Activated T-cell treated with anti-CD3 and anti-CD28 coated beads, Interleukin-2, amount 50 U/mL, for 4 hours (primary cell): ENCODE measurements at regions not wholly inside any gene's neighbourhood (a gene's known extent, or its start where the extent isn't known, plus 50 kb on each side); places are given as distances from the start of the nearest gene placed in this dataset.

ENCODE experiments used
- ATAC-seq, 2 donors: fragments of 200-7000 bp; cut with Tn5 transposase; one replicate each; pipeline ENCODE4 v1.10.0; 2021
- DNase-seq: peaks from one replicate; pipeline ENCODE4 v3.0.0-alpha.2; 2020
- H3K27me3 Mint-ChIP-seq: one replicate; pipeline ENCODE4 v1.8.0; 2021; ENCODE audit warnings: low read depth, mixed read lengths
- H3K36me3 Mint-ChIP-seq: one replicate; pipeline ENCODE4 v1.8.0; 2022; ENCODE audit warnings: mixed read lengths; ENCODE audit not compliant: insufficient read depth
- H3K4me1 Mint-ChIP-seq: one replicate; pipeline ENCODE4 v1.8.0; 2021; ENCODE audit warnings: low read depth, mixed read lengths
- H3K4me3 Mint-ChIP-seq: one replicate; pipeline ENCODE4 v1.8.0; 2021; ENCODE audit warnings: mild to moderate bottlenecking, moderate library complexity, mixed read lengths
- H3K9me3 Mint-ChIP-seq: one replicate; pipeline ENCODE4 v1.8.0; 2021; ENCODE audit warnings: mixed read lengths

DNA sequence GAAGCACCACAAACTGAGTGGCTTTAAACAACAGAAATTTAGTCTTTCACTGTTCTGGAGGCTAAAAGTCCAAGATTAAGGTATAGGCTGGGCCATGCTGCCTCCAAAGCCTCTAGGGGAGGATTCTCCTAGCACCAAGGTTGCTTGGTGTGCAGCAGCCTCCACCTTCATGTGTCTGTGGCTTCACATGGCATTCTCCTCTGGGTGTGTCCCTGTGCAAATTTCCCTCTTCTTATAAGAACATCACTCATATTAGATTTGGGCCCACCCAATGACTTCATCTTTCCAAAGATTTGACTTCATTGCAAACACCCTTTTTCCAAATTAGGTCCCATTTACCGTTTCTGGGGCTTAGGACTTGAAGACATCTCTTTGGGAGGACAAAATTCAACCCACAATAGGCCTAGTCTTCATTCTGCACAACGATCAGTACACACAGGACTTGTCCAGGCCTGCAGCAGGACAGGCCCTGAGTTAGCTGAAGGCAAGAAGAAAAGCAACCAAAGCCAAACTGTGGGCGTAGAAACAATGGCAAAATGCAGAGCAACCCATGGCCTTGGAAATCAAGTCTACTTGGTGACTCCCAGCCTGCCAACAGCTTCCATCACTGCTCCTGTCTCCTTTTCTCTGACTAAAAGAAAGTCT is 521.2 kb upstream of the NBEA start:
- Mint-ChIP-seq H3K4me1 (no peaks in the 10 kb centered on the region), H3K4me3 (no peak overlapping the region)
- ATAC-seq = no peak

DNA sequence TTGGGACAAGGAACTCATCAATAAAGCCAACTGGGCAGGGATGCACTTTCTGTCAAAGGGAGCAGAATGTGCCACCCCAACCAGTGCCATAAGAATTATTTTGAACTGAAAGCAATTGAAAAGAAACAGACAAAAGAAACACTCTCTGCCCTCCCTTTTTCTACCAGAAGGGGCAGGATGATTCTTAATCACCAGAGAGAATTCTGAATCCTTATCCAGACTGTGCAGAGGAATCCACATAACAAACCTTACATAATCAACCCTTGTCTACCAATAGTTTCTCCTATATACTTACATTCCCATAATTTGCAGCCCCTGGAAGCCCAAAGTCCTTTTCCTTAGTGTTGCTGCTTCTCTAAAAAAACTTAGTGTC is 520.7 kb upstream of the NBEA start:
- Mint-ChIP-seq H3K27me3 (no peaks in the 10 kb centered on the region), H3K36me3 (no peaks in the 10 kb centered on the region), H3K9me3 (no peaks in the 10 kb centered on the region), H3K4me3 (no peak overlapping the region), H3K4me1 (no peaks in the 10 kb centered on the region)
- DNase-seq (no peak), ATAC-seq (no peak)

More for the DNA sequence above, 521.2 kb upstream of the NBEA start:
- Mint-ChIP-seq H3K36me3 (no peaks in the 10 kb centered on the region), H3K27me3 (no peaks in the 10 kb centered on the region), H3K9me3 (no peaks in the 10 kb centered on the region)
- no peak for DNase-seq

DNA sequence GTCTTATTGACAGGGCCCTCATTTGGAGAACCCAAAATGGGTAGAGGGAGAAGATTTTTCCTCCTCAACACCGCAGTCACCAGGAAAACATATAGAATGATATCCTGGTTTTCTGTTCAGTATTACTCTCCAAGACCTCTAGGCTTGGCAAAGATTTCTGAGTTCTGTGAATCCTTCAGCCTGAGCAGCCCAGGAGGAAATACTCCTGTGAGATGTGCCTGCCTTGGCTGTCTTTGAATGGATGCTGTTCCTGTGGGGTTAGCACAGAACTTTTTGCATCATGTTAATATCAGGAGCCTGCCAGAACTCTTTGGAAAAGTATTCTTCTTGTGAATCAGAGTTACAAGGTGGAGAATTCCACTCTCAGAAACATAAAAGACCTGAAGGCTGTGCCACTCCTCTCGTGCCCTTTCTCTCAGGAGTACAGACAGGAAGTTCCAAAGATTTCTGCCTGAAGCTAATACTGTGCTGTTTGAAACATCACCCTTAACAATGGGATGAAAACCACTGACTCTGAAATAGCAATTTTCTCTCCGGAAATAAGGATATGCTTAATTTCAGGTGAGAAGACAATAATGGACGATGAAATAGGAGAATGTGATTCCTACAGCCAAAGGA is 520.1 kb upstream of the NBEA start:
- H3K27me3 Mint-ChIP-seq = no peaks in the 10 kb centered on the region
- no peak for ATAC-seq

DNA sequence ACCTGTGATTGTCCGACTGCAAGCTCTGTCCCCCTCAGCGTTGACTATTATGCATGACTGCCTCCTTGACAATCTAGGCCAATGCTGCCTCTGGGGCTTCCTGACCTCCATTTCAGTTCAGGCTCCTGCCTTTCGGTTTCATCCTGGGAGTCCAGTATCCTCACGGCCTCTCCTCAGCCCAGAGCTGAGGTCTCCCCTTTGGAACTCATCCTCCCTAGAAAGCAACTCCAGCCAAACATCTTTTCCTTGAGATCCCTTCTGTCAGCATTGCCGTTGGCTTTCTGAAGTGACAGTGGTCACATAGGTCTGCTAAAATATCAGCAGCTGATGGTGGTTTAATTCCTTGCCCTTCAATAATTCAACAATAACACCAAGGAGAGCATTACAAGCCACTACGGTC is 519.1 kb upstream of the NBEA start:
- Mint-ChIP-seq H3K27me3 (no peaks in the 10 kb centered on the region), H3K36me3 (no peaks in the 10 kb centered on the region), H3K9me3 (no peaks in the 10 kb centered on the region), H3K4me3 (no peak overlapping the region), H3K4me1 (no peaks in the 10 kb centered on the region)
- ATAC-seq = no peak
- DNase-seq = no peak

More for the DNA sequence above, 520.1 kb upstream of the NBEA start:
- Mint-ChIP-seq H3K9me3 (no peaks in the 10 kb centered on the region), H3K4me1 (no peaks in the 10 kb centered on the region), H3K36me3 (no peaks in the 10 kb centered on the region), H3K4me3 (no peak overlapping the region)
- no peak for DNase-seq

DNA sequence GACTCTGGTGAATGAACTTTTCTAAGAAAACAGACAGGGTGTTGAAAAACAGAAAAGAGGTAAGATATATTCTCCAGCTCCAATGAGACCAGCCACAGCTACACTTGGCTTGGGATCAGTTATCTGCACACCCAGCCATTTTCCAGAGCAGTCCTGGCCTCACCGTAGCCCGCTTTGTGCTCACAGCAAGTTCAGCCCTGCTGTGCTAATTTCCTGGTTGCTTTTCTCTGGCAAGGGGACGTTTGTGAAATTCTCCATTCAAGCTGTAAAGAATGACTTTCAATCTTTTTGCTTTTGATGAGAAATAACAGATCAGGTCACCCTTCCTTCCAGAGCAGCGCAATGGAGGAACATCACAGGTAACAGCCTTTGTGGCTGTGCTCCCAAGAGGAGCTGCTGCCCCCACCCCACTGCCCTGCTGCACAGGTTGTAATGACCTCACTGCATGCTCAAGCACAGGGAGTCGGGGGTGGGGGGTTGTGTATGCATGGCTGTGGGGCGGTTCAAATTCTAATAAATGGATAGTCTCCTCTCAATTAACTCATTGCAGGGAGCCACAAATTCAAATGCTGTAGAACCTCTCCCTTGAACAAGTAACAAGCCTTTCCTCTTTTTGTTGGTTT is 516.6 kb upstream of the NBEA start:
- H3K36me3 Mint-ChIP-seq = no peaks in the 10 kb centered on the region
- H3K4me3 Mint-ChIP-seq = no peak overlapping the region
- ATAC-seq (no peak), DNase-seq (no peak)
- no peaks in the 10 kb centered on the region for H3K27me3 Mint-ChIP-seq
- no peaks in the 10 kb centered on the region for H3K4me1 Mint-ChIP-seq
- no peaks in the 10 kb centered on the region for H3K9me3 Mint-ChIP-seq

- ATAC-seq = no peak
- DNase-seq = no peak
- peaks cover 3% of the 10 kb centered on the region for H3K9me3 Mint-ChIP-seq
Measured at GRCh38 chr13:34428911-34429310, 513.2 kb upstream of the NBEA start.

GRCh38 chr13:34430294-34430693 is 511.8 kb upstream of the NBEA start:
- no peaks in the 10 kb centered on the region for H3K4me1 Mint-ChIP-seq
- ATAC-seq (no peak), DNase-seq (no peak)
- no peak overlapping the region for H3K4me3 Mint-ChIP-seq
- peaks cover 3% of the 10 kb centered on the region for H3K9me3 Mint-ChIP-seq
- no peaks in the 10 kb centered on the region for H3K27me3 Mint-ChIP-seq
- H3K36me3 Mint-ChIP-seq = no peaks in the 10 kb centered on the region

More at GRCh38 chr13:34428911-34429310, 513.2 kb upstream of the NBEA start:
- no peaks in the 10 kb centered on the region for H3K36me3 Mint-ChIP-seq
- no peaks in the 10 kb centered on the region for H3K27me3 Mint-ChIP-seq
- no peaks in the 10 kb centered on the region for H3K4me1 Mint-ChIP-seq
- H3K4me3 Mint-ChIP-seq = no peak overlapping the region

GRCh38 chr13:34431827-34432581 is 510.1 kb upstream of the NBEA start:
- H3K4me3 Mint-ChIP-seq = no peak overlapping the region

DNA sequence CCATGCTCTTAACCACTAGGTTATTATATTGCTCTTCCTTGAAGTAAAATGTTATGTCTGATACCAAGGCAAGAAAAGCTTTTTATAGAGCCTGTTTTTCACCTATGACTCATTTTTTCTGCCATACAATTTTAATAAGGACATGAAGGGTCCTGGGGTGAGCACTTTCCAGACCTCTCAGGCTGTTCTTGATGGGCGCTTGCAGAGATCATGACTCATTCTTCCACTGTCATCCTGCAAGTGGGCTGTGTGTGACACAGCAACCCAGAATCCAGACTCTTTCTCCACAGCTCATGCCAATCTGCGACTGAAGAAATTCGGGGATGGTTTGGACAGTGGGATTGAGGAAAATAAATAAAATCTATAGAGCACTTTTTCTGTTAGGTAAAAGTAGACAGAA is 506.7 kb upstream of the NBEA start:
- no peak for ATAC-seq
- no peaks in the 10 kb centered on the region for H3K4me1 Mint-ChIP-seq
- no peaks in the 10 kb centered on the region for H3K36me3 Mint-ChIP-seq
- H3K27me3 Mint-ChIP-seq = no peaks in the 10 kb centered on the region
- H3K4me3 Mint-ChIP-seq = no peak overlapping the region
- H3K9me3 Mint-ChIP-seq = peaks cover 3% of the 10 kb centered on the region
- no peak for DNase-seq

More at GRCh38 chr13:34431827-34432581, 510.1 kb upstream of the NBEA start:
- DNase-seq = no peak
- ATAC-seq = no peak
- Mint-ChIP-seq H3K36me3 (no peaks in the 10 kb centered on the region), H3K27me3 (no peaks in the 10 kb centered on the region), H3K9me3 (peaks cover 3% of the 10 kb centered on the region), H3K4me1 (no peaks in the 10 kb centered on the region)

DNA sequence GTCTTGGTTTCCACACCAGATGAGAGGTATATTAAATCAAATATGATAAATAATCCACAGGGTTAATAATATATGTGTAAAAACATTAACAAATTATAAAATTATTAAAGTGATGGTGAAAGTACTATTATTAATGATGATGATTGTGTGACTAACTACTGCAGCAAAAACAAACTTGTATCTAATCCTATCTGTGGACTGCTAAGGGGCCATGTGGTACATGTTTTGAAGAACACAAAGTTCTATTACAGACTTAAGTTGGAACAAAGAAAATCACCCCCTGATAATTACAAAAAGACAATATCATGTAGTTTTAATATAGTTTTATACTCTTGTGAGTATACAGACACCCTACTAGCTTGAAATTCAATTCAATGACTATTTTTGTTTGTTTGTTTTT is 504.2 kb upstream of the NBEA start:
- no peak for DNase-seq
- Mint-ChIP-seq H3K27me3 (no peaks in the 10 kb centered on the region), H3K36me3 (no peaks in the 10 kb centered on the region), H3K4me3 (no peak overlapping the region), H3K9me3 (no peaks in the 10 kb centered on the region), H3K4me1 (no peaks in the 10 kb centered on the region)
- no peak for ATAC-seq

- peaks cover 11% of the 10 kb centered on the region for H3K9me3 Mint-ChIP-seq
- ATAC-seq (no peak), DNase-seq (no peak)
- no peaks in the 10 kb centered on the region for H3K27me3 Mint-ChIP-seq
- no peaks in the 10 kb centered on the region for H3K36me3 Mint-ChIP-seq
- H3K4me3 Mint-ChIP-seq = no peak overlapping the region
- no peaks in the 10 kb centered on the region for H3K4me1 Mint-ChIP-seq
Measured at GRCh38 chr13:34452831-34453230, 489.2 kb upstream of the NBEA start.

DNA sequence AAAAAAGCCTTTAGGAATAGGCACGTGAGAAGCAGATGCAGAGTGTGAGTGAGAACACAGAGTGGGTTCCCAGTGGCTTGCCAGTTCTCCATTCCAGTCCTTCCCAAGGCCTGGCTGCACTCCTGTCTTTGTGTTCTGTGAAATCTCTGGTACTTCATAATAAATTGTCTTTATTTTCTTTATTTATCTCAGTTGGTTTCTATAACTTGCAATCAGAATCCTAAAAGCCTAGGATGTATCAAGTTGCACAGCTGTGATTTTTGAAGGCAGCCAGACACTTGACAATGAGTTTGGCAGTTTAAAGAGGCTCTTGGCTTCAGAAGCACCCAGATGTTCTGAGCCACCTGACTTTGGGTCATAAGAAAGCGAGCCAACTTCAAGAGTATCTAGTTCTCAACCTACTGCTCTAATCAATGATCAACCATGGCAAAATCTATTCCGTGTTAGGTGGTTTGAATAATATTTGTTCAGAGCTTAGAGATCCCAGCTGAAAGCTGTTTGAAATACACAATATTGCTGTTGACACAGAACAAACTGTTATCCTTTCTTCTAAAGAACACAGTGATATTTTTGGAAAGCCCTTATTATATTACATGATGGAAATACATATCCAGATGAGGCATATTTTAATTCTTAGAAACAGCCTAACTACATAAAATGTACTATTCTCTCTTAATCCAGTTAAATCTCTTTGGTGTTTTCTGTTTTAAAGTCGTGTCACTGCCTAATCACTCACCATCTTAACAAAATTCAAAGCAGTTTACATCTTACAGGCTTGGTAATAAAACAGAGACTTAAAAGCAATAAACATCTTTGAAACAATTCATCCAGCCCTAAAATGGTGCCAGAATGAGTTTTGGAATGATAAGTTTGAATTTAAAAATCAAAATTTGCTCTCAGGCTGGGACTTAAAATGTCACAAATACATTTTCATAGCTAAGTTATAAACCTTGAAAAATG is 483.0 kb upstream of the NBEA start:
- Mint-ChIP-seq H3K27me3 (no peaks in the 10 kb centered on the region), H3K4me1 (no peaks in the 10 kb centered on the region), H3K4me3 (no peak overlapping the region), H3K36me3 (no peaks in the 10 kb centered on the region), H3K9me3 (peaks cover 10% of the 10 kb centered on the region)
- DNase-seq = no peak
- no peak for ATAC-seq

DNA sequence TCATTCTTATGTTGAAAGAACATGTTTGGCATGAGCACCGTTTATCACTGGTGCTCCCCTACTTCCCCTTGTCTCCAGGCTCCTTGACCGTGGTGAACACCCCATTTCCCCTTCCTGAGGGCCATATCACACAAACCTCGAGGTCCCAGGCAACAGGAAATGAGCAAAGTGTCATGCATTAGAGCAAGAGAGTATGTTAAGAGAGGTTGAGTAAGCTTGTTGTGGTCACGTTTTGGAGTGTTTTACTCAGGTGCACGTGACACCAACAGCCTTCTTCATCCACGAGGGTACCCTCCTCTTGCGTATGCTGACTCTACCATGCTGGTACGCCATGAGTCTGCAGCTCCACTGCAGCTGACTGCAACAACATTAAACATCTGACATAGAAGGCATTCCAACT is 482.2 kb upstream of the NBEA start:
- DNase-seq (no peak), ATAC-seq (no peak)
- H3K4me3 Mint-ChIP-seq = no peak overlapping the region
- H3K36me3 Mint-ChIP-seq = no peaks in the 10 kb centered on the region
- no peaks in the 10 kb centered on the region for H3K4me1 Mint-ChIP-seq
- peaks cover 10% of the 10 kb centered on the region for H3K9me3 Mint-ChIP-seq
- H3K27me3 Mint-ChIP-seq = no peaks in the 10 kb centered on the region

DNA sequence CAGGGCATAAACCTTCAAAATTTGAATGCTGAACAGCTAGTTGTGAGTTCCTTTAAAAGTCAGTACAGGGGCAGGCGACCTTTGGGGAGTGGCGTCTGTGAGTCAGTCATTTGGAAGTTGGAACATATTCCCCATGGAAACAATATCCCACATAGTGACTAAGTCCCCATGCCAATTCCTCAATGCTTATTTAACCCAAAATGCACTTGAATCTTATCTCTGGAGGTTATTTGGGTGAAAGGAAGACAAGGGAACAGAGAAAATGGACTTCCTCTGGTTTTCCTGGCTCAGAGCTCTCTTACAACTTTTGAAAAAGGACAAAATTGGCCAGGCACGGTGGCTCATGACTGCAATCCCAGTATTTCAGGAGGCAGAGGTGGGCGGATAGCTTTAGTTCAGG is 479.2 kb upstream of the NBEA start:
- Mint-ChIP-seq H3K4me3 (no peak overlapping the region), H3K27me3 (no peaks in the 10 kb centered on the region), H3K36me3 (no peaks in the 10 kb centered on the region), H3K4me1 (no peaks in the 10 kb centered on the region), H3K9me3 (peaks cover 3% of the 10 kb centered on the region)
- ATAC-seq (no peak), DNase-seq (no peak)
